Hepatocyte (in vitro differentiated cells): ENCODE measurements at regions not wholly inside any gene's neighbourhood (a gene's known extent, or its start where the extent isn't known, plus 50 kb on each side); places are given as distances from the start of the nearest gene placed in this dataset.

Experiments
- EZH2 ChIP-seq: fragments of 200-600 bp; sonication (generic); IDR thresholded peaks from 2 replicates; pipeline ENCODE4 v1.6.1; 2016; ENCODE audit warnings: antibody characterized with exemption, mild to moderate bottlenecking, borderline replicate concordance
- EZH2phosphoT487 ChIP-seq: fragments of 200-600 bp; sonication (generic); IDR thresholded peaks from one replicate; pipeline ENCODE4 v1.6.1; 2018; ENCODE audit warnings: antibody characterized with exemption, mild to moderate bottlenecking, low read depth, moderate library complexity; ENCODE audit not compliant: unreplicated experiment, severe bottlenecking
- TF ChIP-seq, protein P1 (sequence below): fragments of 200-600 bp; sonication (generic); IDR thresholded peaks from 2 replicates; pipeline ENCODE4 v1.5.1; 2016; ENCODE audit warnings: antibody characterized with exemption, mild to moderate bottlenecking; ENCODE audit not compliant: poor library complexity

DNA sequence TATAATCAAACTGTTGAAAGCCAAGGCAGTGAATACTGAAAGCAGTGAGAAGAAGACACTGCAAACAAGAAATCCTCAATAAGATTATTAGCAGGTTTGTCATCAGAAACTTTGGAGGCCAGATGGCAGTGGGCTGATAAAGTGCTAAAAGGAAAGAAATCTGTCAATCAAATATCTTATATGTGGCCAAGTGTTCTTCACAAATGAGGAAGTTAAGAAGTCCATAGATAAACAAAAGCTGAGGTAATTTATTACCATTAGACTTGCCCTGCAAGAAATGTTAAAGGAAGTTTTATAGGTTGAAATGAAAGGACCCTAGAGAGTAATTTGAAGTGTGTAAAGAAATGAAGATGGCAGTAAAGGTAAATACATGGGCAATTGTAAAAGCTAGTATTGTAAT is 586.6 kb downstream of the RAPGEF2 start:
- TF ChIP-seq, protein P1, sequence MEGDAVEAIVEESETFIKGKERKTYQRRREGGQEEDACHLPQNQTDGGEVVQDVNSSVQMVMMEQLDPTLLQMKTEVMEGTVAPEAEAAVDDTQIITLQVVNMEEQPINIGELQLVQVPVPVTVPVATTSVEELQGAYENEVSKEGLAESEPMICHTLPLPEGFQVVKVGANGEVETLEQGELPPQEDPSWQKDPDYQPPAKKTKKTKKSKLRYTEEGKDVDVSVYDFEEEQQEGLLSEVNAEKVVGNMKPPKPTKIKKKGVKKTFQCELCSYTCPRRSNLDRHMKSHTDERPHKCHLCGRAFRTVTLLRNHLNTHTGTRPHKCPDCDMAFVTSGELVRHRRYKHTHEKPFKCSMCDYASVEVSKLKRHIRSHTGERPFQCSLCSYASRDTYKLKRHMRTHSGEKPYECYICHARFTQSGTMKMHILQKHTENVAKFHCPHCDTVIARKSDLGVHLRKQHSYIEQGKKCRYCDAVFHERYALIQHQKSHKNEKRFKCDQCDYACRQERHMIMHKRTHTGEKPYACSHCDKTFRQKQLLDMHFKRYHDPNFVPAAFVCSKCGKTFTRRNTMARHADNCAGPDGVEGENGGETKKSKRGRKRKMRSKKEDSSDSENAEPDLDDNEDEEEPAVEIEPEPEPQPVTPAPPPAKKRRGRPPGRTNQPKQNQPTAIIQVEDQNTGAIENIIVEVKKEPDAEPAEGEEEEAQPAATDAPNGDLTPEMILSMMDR = no peak
- TF ChIP-seq EZH2phosphoT487 = no peak
- TF ChIP-seq EZH2 = no peak
